Transverse colon (tissue), 4 donors: ENCODE measurements at regions not wholly inside any gene's neighbourhood (a gene's known extent, or its start where the extent isn't known, plus 50 kb on each side); places are given as distances from the start of the nearest gene placed in this dataset.

Source experiments
- DNase-seq: peaks from one replicate; pipeline ENCODE4 v3.0.0-alpha.2; 2019
- H3K27ac ChIP-seq, 4 donors: fragments of 200-600 bp; sonication (generic); 2 replicates each; pipeline ENCODE4 v1.5.1; 2016 to 2018; ENCODE audit warnings: inconsistent platforms in 4 of 4
- H3K27me3 ChIP-seq: fragments of 200-600 bp; sonication (generic); 2 replicates; pipeline ENCODE4 v1.5.1; 2017; ENCODE audit warnings: inconsistent platforms
- H3K36me3 ChIP-seq, 4 donors: fragments of 200-600 bp; sonication (generic); 2 replicates each; pipeline ENCODE4 v1.5.1; 2017 to 2019; ENCODE audit warnings: inconsistent platforms in 4 of 4
- H3K4me1 ChIP-seq, 4 donors: fragments of 200-600 bp; sonication (generic); 2 replicates each; pipeline ENCODE4 v1.5.1; 2017 to 2020; ENCODE audit warnings: inconsistent platforms in 4 of 4
- H3K4me3 ChIP-seq, 4 donors: fragments of 200-600 bp; sonication (generic); 1 replicate in 1 of 4; 2 replicates in 3 of 4; pipeline versions ENCODE4 v1.5.1 to v1.6.1; 2017 to 2019; ENCODE audit warnings: inconsistent platforms in 4 of 4
- H3K9me3 ChIP-seq, 2 donors: fragments of 200-600 bp; sonication (generic); 2 replicates each; pipeline ENCODE4 v1.5.1; 2017 to 2019; ENCODE audit warnings: inconsistent platforms in 2 of 2
- CTCF ChIP-seq, 5 experiments: fragments of 200-600 bp in 3 of 5; fragments of 450-650 bp in 2 of 5; sonication (generic) in 3 of 5; IDR thresholded peaks; 1 replicate in 2 of 5; 2 replicates in 3 of 5; pipeline ENCODE4 v1.5.1; 2016 to 2017; ENCODE audit warnings: antibody characterized with exemption in 5 of 5, inconsistent platforms in 3 of 5, mild to moderate bottlenecking in 2 of 5, moderate library complexity in 1 of 5
- EP300 ChIP-seq: sonication (generic); formaldehyde crosslinking; IDR thresholded peaks from one replicate; pipeline ENCODE4 v1.6.1; 2017; ENCODE audit warnings: antibody characterized with exemption, low read depth
- POLR2A ChIP-seq: fragments of 450-650 bp; IDR thresholded peaks from one replicate; pipeline ENCODE4 v1.6.1; 2016; ENCODE audit warnings: antibody characterized with exemption, mild to moderate bottlenecking, moderate library complexity
- POLR2AphosphoS5 ChIP-seq, 3 donors: sonication (generic); formaldehyde crosslinking; IDR thresholded peaks; one replicate each; pipeline ENCODE4 v1.6.1; 2016; ENCODE audit warnings: antibody characterized with exemption in 3 of 3
- WGBS, 2 donors: methylation state at CpG; one replicate each; pipeline ENCODE4 v1.1.5; 2018; ENCODE audit warnings: low coverage in 1 of 2; 5-methylcytosine and 5-hydroxymethylcytosine counted together
- in situ Hi-C, 4 donors: fragments of 200-750 bp; cut with MboI; loops; one replicate each; pipeline versions ENCODE4 v1.15.0 to v1.15.1; 2017; ENCODE audit warnings: low sequenced_read_pairs in 3 of 4, low pct_ligation_motif_present in 1 of 4, low pct_unique_long_range_greater_than_20kb in 1 of 4
- intact Hi-C: fragments of 100-400 bp; cut with DNase I; formaldehyde crosslinking; loops from one replicate; pipeline ENCODE4 v1.15.1; 2023; ENCODE audit warnings: low total_unique reads

DNA sequence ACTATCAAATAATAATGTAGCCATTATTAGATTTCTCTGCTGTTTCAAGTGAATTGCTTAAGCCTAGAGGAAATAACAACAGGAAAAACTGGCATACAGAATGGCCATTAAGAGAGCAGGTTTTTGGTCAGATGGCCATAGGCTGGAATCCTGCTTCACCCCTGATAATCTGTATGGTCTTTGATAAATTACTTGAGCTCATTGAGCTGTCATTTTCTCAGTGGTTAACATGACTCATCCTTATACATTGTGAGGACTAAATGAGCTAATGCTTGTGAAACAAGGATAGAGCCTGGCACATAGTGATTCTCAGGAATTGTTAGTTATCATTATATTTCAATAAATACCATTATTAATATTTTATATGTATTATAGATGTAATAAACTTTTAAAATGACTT, 516.5 kb downstream of the KIF4B start:
- Histone ChIP-seq H3K4me3 (no peak overlapping the region), H3K36me3 (no peaks in the 10 kb centered on the region), H3K4me1 (no peaks in the 10 kb centered on the region), H3K9me3 (no peaks in the 10 kb centered on the region), H3K27ac (no peak overlapping the region), H3K27me3 (no peaks in the 10 kb centered on the region)
- intact Hi-C loops (no loop called here), in situ Hi-C loops (no loop called here)
- TF ChIP-seq POLR2A: no peak
- TF ChIP-seq EP300: no peak
- TF ChIP-seq CTCF (IDR thresholded peaks at IDR 0.05): no peak
- TF ChIP-seq POLR2AphosphoS5 (IDR thresholded peaks at IDR 0.05): no peak
- DNase-seq: no peak

GRCh38 chr5:155532621-155533311, 519.2 kb downstream of the KIF4B start:
- 46 to 50% methylated on average over 4 of the region's 4 CpGs for WGBS, 2 donors
- in situ Hi-C loops: no loop called here
- intact Hi-C loops: no loop called here
- Histone ChIP-seq H3K36me3 (no peaks in the 10 kb centered on the region), H3K4me3 (no peak overlapping the region), H3K27ac (no peak overlapping the region), H3K27me3 (no peaks in the 10 kb centered on the region), H3K9me3 (no peaks in the 10 kb centered on the region), H3K4me1 (no peaks in the 10 kb centered on the region)
- DNase-seq: no peak
- no peak for TF ChIP-seq CTCF (IDR thresholded peaks at IDR 0.05)
- no peak for TF ChIP-seq EP300
- no peak for TF ChIP-seq POLR2AphosphoS5 (IDR thresholded peaks at IDR 0.05)
- no peak for TF ChIP-seq POLR2A

DNA sequence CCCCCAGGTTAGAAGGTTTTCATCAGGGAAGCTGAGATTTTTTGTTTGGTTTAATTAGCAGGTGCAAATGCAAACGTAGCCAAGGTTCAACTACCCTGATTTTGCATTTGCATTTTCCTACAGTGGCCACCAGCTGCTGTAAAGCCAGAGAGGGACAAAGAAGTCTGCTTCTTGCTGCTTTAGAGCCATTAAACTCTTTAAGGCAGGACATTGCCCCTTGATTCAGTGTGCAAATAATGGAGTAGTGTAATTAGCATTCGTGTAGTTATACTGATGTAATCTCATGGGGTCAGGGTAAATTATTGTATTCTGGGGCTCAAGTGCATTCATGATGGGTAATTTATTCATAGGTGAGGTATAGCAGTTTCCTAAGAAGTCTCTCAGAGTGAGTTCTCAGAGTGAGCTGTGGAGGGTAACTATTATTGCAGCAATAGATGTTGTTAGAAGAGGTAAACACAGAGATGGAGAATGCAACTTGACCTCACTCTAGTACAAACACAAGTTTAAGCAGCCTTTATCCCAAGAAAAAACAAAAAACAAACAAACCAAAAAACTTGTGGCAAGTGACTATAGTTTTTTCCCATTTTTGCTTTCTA, 526.5 kb downstream of the KIF4B start:
- intact Hi-C loops (no loop called here), in situ Hi-C loops (no loop called here)
- Histone ChIP-seq H3K9me3 (no peaks in the 10 kb centered on the region), H3K36me3 (no peaks in the 10 kb centered on the region), H3K27ac (no peak overlapping the region), H3K4me1 (no peaks in the 10 kb centered on the region), H3K27me3 (no peaks in the 10 kb centered on the region), H3K4me3 (no peak overlapping the region)
- no peak for DNase-seq
- TF ChIP-seq EP300 (no peak), POLR2AphosphoS5 (IDR thresholded peaks at IDR 0.05) (no peak), POLR2A (no peak), CTCF (IDR thresholded peaks at IDR 0.05) (no peak)
- WGBS, 2 donors: 13% methylated on average over 2 of the region's 2 CpGs; no CpG with 5 or more reads in 1 of the 2 donors

- no peaks in the 10 kb centered on the region for H3K36me3 ChIP-seq
- H3K4me1 ChIP-seq: no peaks in the 10 kb centered on the region
- no peak overlapping the region for H3K4me3 ChIP-seq
- no peaks in the 10 kb centered on the region for H3K9me3 ChIP-seq
- no peak overlapping the region for H3K27ac ChIP-seq
- no peak for DNase-seq
- intact Hi-C loops: no loop called here
- in situ Hi-C loops: no loop called here
- H3K27me3 ChIP-seq: no peaks in the 10 kb centered on the region
- TF ChIP-seq POLR2AphosphoS5 (IDR thresholded peaks at IDR 0.05): no peak
- TF ChIP-seq EP300: no peak
- TF ChIP-seq POLR2A: no peak
- no peak for TF ChIP-seq CTCF (IDR thresholded peaks at IDR 0.05)
Observed at GRCh38 chr5:155546075-155546474, 532.5 kb downstream of the KIF4B start.
